Stimulated activated CD8-positive, alpha-beta memory T cell treated with anti-CD3 and anti-CD28 coated beads, Interleukin-4, amount 100 ng/mL, for 24 hours (primary cell): ENCODE measurements at regions not wholly inside any gene's neighbourhood (a gene's known extent, or its start where the extent isn't known, plus 50 kb on each side); places are given as distances from the start of the nearest gene placed in this dataset.

Source experiments
- DNase-seq: peaks from one replicate; pipeline ENCODE4 v3.0.0-alpha.2; 2020; ENCODE audit warnings: low read depth

DNA sequence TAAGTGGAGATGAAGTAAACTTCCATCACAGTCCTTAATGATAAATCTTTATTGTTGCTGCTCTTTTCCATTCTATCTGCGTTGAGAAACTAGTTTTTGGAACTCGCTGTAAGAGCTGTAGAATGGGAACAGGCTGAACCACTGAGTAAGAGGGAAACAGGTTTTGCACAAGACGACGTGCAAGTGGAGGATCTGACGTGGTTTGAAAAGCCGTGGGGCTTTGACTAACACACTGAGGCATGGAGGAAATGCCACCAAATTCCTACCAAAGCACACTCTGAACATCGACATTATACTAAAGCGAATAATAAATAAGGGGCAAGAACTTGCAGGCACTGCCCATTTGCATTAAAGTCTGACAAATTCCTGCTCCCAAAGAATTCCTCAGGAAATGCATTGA is 160.6 kb downstream of the KLF6 start:
- no peak for DNase-seq

DNA sequence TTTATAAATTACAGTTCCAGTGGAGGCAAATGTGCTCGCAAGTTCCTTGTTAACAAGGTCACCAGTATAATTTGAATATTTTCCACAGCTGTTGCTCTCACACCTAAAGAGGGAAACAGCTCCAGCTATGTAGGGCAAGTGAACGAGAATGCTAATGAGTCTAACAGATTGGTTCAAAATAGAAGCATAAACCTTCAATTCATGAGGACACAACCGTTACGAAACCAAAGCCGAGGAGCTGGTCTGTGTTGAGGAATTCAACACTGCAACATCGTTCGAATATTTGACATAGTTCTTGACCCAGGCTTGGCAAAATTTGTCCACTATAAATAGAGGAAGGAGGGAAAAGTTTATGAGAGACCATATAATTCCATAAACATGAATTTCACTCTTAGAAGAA is 161.3 kb downstream of the KLF6 start:
- DNase-seq: no peak

- peak; percentile 6 for DNase-seq
These were observed 162.0 kb downstream of the KLF6 start for GRCh38 chr10:3622845-3623621.

GRCh38 chr10:3622427-3622826 is 162.6 kb downstream of the KLF6 start:
- DNase-seq: no peak

- DNase-seq: no peak
These were observed 164.2 kb downstream of the KLF6 start for GRCh38 chr10:3620818-3621217.

GRCh38 chr10:3619241-3619640 is 165.8 kb downstream of the KLF6 start:
- no peak for DNase-seq

DNA sequence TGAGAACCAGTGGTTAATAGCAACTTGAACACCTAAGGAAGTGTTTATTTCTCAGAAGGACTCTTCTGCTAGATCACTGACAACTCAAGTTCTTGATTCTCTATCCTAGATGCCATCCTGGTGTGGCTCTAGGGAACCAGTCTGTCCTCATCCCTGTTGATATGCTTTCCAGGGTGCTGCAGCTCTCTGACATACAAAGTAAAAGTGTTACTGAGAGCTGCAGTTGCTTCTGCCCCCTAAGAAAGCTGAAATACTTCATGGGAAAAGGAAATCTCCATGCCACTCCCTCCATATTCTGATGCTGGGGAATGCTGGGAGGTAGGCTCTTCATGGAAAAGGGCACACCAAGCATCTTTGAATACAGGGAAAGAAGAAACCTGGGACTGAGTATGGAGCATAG is 168.1 kb downstream of the KLF6 start:
- no peak for DNase-seq

DNA sequence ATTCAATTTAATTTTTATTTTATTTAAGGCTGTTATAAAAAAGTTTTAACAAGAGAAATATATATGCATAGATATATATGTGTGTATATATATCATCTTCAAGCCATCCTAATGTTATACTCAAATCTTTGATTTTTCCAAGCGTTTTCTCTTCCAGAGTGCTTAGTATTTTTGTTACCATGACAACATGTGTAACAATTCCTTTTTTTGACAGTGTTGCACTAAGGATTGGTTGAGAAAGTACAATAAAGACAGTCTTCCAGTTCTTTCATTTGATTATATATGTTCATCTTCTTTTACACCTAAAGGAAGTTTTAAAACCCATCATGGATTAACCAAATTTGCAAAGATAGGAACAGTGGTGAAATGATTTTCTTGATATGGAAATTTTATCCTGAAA is 171.7 kb downstream of the KLF6 start:
- no peak for DNase-seq

GRCh38 chr10:3612183-3613001 is 172.6 kb downstream of the KLF6 start:
- DNase-seq: no peak

DNA sequence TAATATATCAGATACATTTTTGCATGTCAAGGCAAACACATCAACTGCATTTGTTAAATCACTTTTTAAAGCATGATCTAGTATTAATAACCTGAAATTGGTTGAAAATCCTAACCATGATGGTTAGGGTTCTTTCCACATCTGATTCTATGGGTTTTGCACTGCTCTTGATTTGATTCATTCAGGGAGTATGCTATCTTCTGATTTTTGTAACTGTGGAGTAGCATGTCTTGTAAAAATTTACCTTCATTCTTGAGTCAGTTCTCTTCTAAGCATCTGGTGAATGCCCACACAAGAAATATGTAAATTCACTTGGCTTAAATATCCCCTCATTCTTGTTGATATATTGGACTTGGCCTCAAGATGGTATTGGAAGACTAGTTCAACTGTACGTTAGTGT is 178.7 kb downstream of the KLF6 start:
- no peak for DNase-seq

DNA sequence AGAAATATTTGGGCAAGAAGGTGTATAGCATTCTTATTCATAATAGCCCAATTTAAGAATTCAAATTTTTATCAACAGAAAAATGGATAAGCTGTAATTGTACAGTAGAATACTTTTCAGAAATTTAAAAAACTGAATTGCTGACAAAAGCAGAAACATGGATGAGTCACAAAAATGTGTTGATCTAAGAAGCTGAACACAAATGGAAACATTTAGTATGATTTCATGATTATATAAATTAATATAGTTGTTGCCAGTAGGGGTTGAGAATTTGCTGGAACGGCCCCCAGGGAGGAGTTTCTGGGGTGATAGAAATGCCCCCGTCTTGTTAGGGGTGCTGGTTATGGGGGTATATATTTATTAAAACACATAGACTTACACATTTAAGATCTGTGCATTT is 179.1 kb downstream of the KLF6 start:
- no peak for DNase-seq

DNA sequence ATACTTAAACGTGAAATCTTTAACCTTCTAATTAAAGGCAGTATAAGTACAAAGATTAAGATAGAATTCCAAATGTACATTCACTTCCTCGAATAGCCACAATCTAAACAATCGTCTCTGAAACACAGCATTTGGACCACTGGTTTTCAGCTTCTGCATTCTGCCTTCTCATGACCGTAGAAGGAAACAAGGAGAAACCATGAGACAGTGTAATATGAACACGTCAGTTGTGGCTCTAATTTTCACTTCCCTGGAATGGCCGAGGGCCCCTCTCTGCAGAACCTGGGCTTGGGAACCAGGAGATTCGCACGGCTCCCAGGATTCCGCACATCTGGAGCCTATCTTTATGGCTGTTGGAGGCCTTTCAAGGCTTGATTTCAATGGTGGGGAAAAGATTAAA is 189.3 kb downstream of the KLF6 start:
- no peak for DNase-seq

GRCh38 chr10:3593611-3594010 is 191.4 kb downstream of the KLF6 start:
- DNase-seq: no peak

- DNase-seq: no peak
These were observed 192.6 kb downstream of the KLF6 start for GRCh38 chr10:3592424-3592823.

GRCh38 chr10:3588816-3589215 is 196.2 kb downstream of the KLF6 start:
- no peak for DNase-seq

GRCh38 chr10:3588346-3588745 is 196.7 kb downstream of the KLF6 start:
- no peak for DNase-seq

- DNase-seq: no peak
These were observed 199.9 kb downstream of the KLF6 start for GRCh38 chr10:3584926-3585784.

DNA sequence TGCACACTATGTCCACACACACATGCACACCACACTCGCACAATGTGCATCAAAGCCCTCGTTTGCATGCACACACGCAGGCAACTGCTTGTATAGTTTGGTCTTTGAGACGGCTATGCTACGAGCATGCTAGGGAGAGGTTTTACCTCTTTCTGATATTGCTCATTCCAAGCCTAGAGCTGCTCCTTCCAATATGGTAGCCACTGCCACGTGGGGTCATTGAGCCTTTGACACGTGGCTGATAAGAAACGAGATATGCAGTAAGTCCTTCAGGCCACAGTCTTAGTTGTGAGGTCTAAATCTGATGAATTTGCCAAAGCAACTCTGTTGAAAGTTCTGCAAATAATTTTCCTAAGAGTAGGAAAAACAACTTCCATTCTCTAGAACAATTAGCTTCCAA is 204.4 kb downstream of the KLF6 start:
- DNase-seq: no peak

GRCh38 chr10:3579845-3580244 is 205.2 kb downstream of the KLF6 start:
- no peak for DNase-seq

GRCh38 chr10:3578682-3579081 is 206.3 kb downstream of the KLF6 start:
- DNase-seq: no peak

DNA sequence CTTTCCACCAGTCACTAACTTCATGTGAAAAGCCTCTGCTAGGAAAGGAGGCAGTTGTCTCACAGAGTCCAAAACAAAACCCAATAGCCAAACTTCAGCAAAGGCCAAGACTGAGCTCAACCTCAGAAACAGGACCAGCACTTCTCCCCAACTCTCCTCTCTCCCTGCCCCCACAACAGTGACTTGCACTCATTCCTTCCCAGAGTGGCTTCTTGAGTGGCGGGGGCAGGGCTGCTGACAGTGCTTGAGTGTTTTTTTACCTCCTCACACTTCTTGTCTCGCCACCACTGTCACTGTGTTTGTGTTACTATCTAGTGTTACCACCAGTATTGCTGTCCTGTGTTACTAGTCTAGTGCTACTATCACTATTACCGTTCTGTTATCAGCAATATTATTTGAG is 206.8 kb downstream of the KLF6 start:
- DNase-seq: no peak

DNA sequence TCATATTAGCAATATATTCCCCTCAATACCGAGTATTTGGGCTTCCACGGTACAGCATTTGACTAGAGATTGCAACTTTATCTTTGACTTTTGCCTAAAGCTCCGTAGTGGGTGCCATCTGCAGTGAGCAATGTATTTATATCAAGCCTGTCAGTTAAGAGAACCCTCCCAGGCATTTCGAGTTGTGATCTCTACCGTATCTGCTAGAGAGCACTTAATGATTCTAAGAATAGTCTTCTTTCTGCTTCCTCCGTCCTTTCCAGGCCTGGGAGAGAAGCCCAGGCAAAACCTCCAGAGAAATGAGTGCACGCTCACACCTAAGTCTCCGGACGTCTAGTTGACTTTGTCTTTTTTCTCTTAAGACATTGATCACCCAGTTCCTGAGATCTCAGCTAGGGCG is 210.6 kb downstream of the KLF6 start:
- DNase-seq: no peak

GRCh38 chr10:3573498-3573897 is 211.5 kb downstream of the KLF6 start:
- no peak for DNase-seq
